MM.1S (cell line): ENCODE measurements at regions not wholly inside any gene's neighbourhood (a gene's known extent, or its start where the extent isn't known, plus 50 kb on each side); places are given as distances from the start of the nearest gene placed in this dataset.

Experiments used
- CTCF ChIP-seq: fragments of 300-600 bp; sonication (generic); IDR thresholded peaks from 2 replicates; pipeline ENCODE4 v1.5.1; 2016; ENCODE audit warnings: antibody characterized with exemption, low read length, mixed read lengths
- EZH2 ChIP-seq: fragments of 300-600 bp; sonication (generic); optimal IDR thresholded peaks from 2 replicates; pipeline ENCODE3; 2017; ENCODE audit warnings: low read depth, mild to moderate bottlenecking, antibody characterized with exemption, low read length, mixed read lengths

GRCh38 chr13:82614086-82614485, 1268.2 kb downstream of the SLITRK1 start:
- TF ChIP-seq CTCF, result no peak
- no peak for TF ChIP-seq EZH2
